Panc1 (cell line): ENCODE measurements at regions not wholly inside any gene's neighbourhood (a gene's known extent, or its start where the extent isn't known, plus 50 kb on each side); places are given as distances from the start of the nearest gene placed in this dataset.

Experiments
- ATAC-seq: fragments of 200-7000 bp; cut with Tn5 transposase; 2 replicates; pipeline ENCODE4 v1.9.1; 2020; ENCODE audit warnings: mild to moderate bottlenecking, moderate library complexity
- BruUV-seq: library from RNA; stranded (reverse); fragments of 400-500 nt; replicated peaks from 2 replicates; lab custom pipeline; 2021; lab: Mats Ljungman, UMichigan
- CTCF ChIA-PET: fragments of 300-600 bp; sonication (Branson Sonifier 250); formaldehyde crosslinking; loops from one replicate; lab custom pipeline; 2022; ENCODE audit warnings: antibody characterized with exemption; lab: Charles Lee
- POLR2A ChIA-PET: fragments of 300-600 bp; sonication (Branson Sonifier 250); formaldehyde crosslinking; loops from one replicate; lab custom pipeline; 2022; ENCODE audit warnings: antibody characterized with exemption; lab: Charles Lee
- DNase-seq: peaks from one replicate; pipeline ENCODE4 v3.0.0-alpha.2; 2010; ENCODE audit warnings: low read depth, low spot score
- H3K27ac ChIP-seq: 2 replicates; pipeline ENCODE4 v1.5.1; 2011; ENCODE audit warnings: mild to moderate bottlenecking, low read length, inconsistent platforms
- H3K27me3 ChIP-seq: fragments of 200-500 bp; sonication (Bioruptor generic); 2 replicates; pipeline ENCODE4 v1.6.0; 2014; ENCODE audit warnings: low read length, inconsistent platforms; ENCODE audit not compliant: control insufficient read depth, insufficient read depth
- H3K36me3 ChIP-seq: fragments of 200-500 bp; sonication (Bioruptor generic); 2 replicates; pipeline ENCODE4 v1.5.1; 2014; ENCODE audit warnings: inconsistent platforms, mild to moderate bottlenecking, low read length, moderate library complexity; ENCODE audit not compliant: control insufficient read depth, insufficient read depth
- H3K4me1 ChIP-seq: 2 replicates; pipeline ENCODE4 v1.5.1; 2011; ENCODE audit warnings: inconsistent platforms, mild to moderate bottlenecking, low read length, moderate library complexity; ENCODE audit not compliant: control insufficient read depth, insufficient read depth
- H3K4me3 ChIP-seq, 2 experiments: 2 replicates each; pipeline ENCODE4 v1.5.1; 2011 to 2012; ENCODE audit warnings: low read depth in 2 of 2, low read length in 2 of 2, mild to moderate bottlenecking in 2 of 2, inconsistent platforms in 1 of 2, moderate library complexity in 1 of 2
- H3K9me3 ChIP-seq: fragments of 200-500 bp; sonication (Bioruptor generic); 2 replicates; pipeline ENCODE4 v1.5.1; 2014; ENCODE audit warnings: low read depth, mild to moderate bottlenecking, inconsistent platforms, low read length, moderate library complexity; ENCODE audit not compliant: control insufficient read depth, insufficient read depth
- CTCF ChIP-seq: fragments of 450-650 bp; IDR thresholded peaks from 2 replicates; pipeline ENCODE4 v1.5.1; 2017; ENCODE audit warnings: mild to moderate bottlenecking
- POLR2AphosphoS5 ChIP-seq: IDR thresholded peaks from 2 replicates; pipeline ENCODE4 v1.6.1; 2012; ENCODE audit warnings: mild to moderate bottlenecking, low read depth, low read length, moderate library complexity
- SIN3A ChIP-seq: IDR thresholded peaks from 2 replicates; pipeline ENCODE4 v1.6.1; 2012; ENCODE audit warnings: low read depth, mild to moderate bottlenecking, low read length, moderate library complexity, borderline replicate concordance; ENCODE audit not compliant: insufficient read depth
- TCF7L2 ChIP-seq: IDR thresholded peaks from 2 replicates; pipeline ENCODE4 v1.6.1; 2011; ENCODE audit warnings: mild to moderate bottlenecking, low read depth, low read length, inconsistent platforms
- in situ Hi-C: cut with HindIII; loops from 2 replicates; pipeline ENCODE4 v1.10.0; 2016; ENCODE audit warnings: low sequenced_read_pairs, low pct_unique_long_range_greater_than_20kb
- intact Hi-C: fragments of 100-400 bp; cut with micrococcal nuclease; formaldehyde crosslinking; loops from one replicate; pipeline ENCODE4 v1.10.0; 2022; ENCODE audit not compliant: unreplicated experiment
- TF ChIP-seq, protein P1 (sequence below), 2 experiments: IDR thresholded peaks; 2 replicates each; pipeline ENCODE4 v1.6.1; 2011 to 2012; ENCODE audit warnings: low read depth in 2 of 2, control low read depth in 1 of 2, low read length in 1 of 2, mild to moderate bottlenecking in 1 of 2, moderate library complexity in 1 of 2; ENCODE audit not compliant: insufficient read depth in 1 of 2

- no peaks in the 10 kb centered on the region for H3K36me3 ChIP-seq
- POLR2A ChIA-PET, result no interaction called here
- CTCF ChIA-PET, result no interaction called here
- BruUV-seq, result no TSS peak
- H3K27me3 ChIP-seq, result no peaks in the 10 kb centered on the region
- no peak overlapping the region for H3K4me3 ChIP-seq
- H3K4me1 ChIP-seq, result no peaks in the 10 kb centered on the region
- H3K9me3 ChIP-seq, result peaks cover 4% of the 10 kb centered on the region; the same call in 1 of the 2 replicates
- TF ChIP-seq SIN3A (no peak), POLR2AphosphoS5 (no peak), TCF7L2 (no peak), CTCF (no peak)
- TF ChIP-seq, protein P1, sequence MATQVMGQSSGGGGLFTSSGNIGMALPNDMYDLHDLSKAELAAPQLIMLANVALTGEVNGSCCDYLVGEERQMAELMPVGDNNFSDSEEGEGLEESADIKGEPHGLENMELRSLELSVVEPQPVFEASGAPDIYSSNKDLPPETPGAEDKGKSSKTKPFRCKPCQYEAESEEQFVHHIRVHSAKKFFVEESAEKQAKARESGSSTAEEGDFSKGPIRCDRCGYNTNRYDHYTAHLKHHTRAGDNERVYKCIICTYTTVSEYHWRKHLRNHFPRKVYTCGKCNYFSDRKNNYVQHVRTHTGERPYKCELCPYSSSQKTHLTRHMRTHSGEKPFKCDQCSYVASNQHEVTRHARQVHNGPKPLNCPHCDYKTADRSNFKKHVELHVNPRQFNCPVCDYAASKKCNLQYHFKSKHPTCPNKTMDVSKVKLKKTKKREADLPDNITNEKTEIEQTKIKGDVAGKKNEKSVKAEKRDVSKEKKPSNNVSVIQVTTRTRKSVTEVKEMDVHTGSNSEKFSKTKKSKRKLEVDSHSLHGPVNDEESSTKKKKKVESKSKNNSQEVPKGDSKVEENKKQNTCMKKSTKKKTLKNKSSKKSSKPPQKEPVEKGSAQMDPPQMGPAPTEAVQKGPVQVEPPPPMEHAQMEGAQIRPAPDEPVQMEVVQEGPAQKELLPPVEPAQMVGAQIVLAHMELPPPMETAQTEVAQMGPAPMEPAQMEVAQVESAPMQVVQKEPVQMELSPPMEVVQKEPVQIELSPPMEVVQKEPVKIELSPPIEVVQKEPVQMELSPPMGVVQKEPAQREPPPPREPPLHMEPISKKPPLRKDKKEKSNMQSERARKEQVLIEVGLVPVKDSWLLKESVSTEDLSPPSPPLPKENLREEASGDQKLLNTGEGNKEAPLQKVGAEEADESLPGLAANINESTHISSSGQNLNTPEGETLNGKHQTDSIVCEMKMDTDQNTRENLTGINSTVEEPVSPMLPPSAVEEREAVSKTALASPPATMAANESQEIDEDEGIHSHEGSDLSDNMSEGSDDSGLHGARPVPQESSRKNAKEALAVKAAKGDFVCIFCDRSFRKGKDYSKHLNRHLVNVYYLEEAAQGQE (IDR thresholded peaks at IDR 0.05; ENCODE audit: insufficient read depth in 1 of 2, low read depth in 2 of 2, low read length in 1 of 2), result no peak
- intact Hi-C loops, result no loop called here
- no peak for DNase-seq
- H3K27ac ChIP-seq, result no peak overlapping the region
- no peak for ATAC-seq
- in situ Hi-C loops, result no loop called here
Measured at GRCh38 chr15:94951538-94951937, 720.2 kb downstream of the MCTP2 start.

DNA sequence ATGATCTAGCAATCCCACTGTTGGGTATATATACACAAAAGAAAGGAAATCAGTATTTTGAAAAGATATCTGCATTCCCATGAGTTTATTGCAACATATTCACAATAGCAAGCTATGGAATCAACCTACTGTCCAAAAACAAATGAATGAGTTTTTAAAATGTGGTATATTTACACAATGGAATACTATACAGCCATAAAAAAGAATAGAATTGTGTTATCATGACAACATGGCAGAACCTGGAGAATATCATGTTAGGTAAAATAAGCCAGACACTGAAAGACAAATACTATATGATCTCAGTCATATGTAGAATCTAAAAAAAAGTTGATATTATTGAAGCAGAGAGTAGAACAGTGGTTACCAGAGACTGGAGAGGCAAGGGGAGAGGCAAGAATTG, 732.6 kb downstream of the MCTP2 start:
- BruUV-seq, result no TSS peak
- CTCF ChIA-PET, result no interaction called here
- H3K27ac ChIP-seq, result no peak overlapping the region
- no peaks in the 10 kb centered on the region for H3K36me3 ChIP-seq
- peaks cover 2% of the 10 kb centered on the region; the same call in 1 of the 2 replicates for H3K9me3 ChIP-seq
- intact Hi-C loops, result no loop called here
- in situ Hi-C loops, result no loop called here
- TF ChIP-seq, protein P1 (IDR thresholded peaks at IDR 0.05; ENCODE audit: insufficient read depth in 1 of 2, low read depth in 2 of 2, low read length in 1 of 2), result no peak
- no peak for TF ChIP-seq CTCF
- H3K4me3 ChIP-seq, result no peak overlapping the region
- POLR2A ChIA-PET, result no interaction called here
- no peak for ATAC-seq
- H3K4me1 ChIP-seq, result no peaks in the 10 kb centered on the region
- no peak for DNase-seq
- H3K27me3 ChIP-seq, result no peaks in the 10 kb centered on the region
